A673 (cell line): ENCODE measurements at regions not wholly inside any gene's neighbourhood (a gene's known extent, or its start where the extent isn't known, plus 50 kb on each side); places are given as distances from the start of the nearest gene placed in this dataset.

Source experiments
- BruUV-seq: library from RNA; stranded (reverse); fragments of 400-500 nt; replicated peaks from 2 replicates; lab custom pipeline; 2021; lab: Mats Ljungman, UMichigan
- CTCF ChIA-PET: fragments of 300-600 bp; sonication (Branson Sonifier 250); formaldehyde crosslinking; loops from one replicate; lab custom pipeline; 2022; ENCODE audit warnings: antibody characterized with exemption; lab: Charles Lee
- POLR2A ChIA-PET: fragments of 300-600 bp; sonication (Branson Sonifier 250); formaldehyde crosslinking; loops from one replicate; lab custom pipeline; 2022; ENCODE audit warnings: antibody characterized with exemption; ENCODE audit not compliant: low non-redundant PET; lab: Charles Lee
- DNase-seq: peaks from one replicate; pipeline ENCODE4 v3.0.0-alpha.2; 2015; ENCODE audit warnings: low spot score
- H3K27ac ChIP-seq: fragments of 200-600 bp; sonication (generic); 2 replicates; pipeline ENCODE4 v1.5.1; 2016; ENCODE audit warnings: mixed run types, low read depth, mild to moderate bottlenecking, mixed read lengths, antibody characterized with exemption, low read length; ENCODE audit not compliant: poor library complexity, severe bottlenecking
- H3K27me3 ChIP-seq: fragments of 200-600 bp; sonication (generic); replicated peaks from 2 replicates; pipeline ENCODE4 v1.6.1; 2017; ENCODE audit warnings: mixed run types, low read depth, mild to moderate bottlenecking, mixed read lengths, antibody characterized with exemption, low read length; ENCODE audit not compliant: insufficient read depth, poor library complexity
- H3K36me3 ChIP-seq: fragments of 200-600 bp; sonication (generic); 2 replicates; pipeline ENCODE4 v1.6.1; 2016; ENCODE audit warnings: mixed run types, mild to moderate bottlenecking, mixed read lengths, antibody characterized with exemption, low read length; ENCODE audit not compliant: insufficient read depth, poor library complexity, severe bottlenecking
- H3K4me1 ChIP-seq: fragments of 200-600 bp; sonication (generic); 2 replicates; pipeline ENCODE4 v1.6.1; 2017; ENCODE audit warnings: mixed run types, mild to moderate bottlenecking, mixed read lengths, antibody characterized with exemption, low read length; ENCODE audit not compliant: insufficient read depth, poor library complexity, severe bottlenecking
- H3K4me3 ChIP-seq: fragments of 200-600 bp; sonication (generic); 2 replicates; pipeline ENCODE4 v1.5.1; 2016; ENCODE audit warnings: low read depth, mixed run types, mild to moderate bottlenecking, mixed read lengths, low read length; ENCODE audit not compliant: poor library complexity, severe bottlenecking
- H3K9me3 ChIP-seq: fragments of 200-600 bp; sonication (generic); 2 replicates; pipeline ENCODE4 v1.6.1; 2016; ENCODE audit warnings: mixed run types, low read depth, mild to moderate bottlenecking, mixed read lengths, antibody characterized with exemption, low read length; ENCODE audit not compliant: poor library complexity, severe bottlenecking
- EZH2 ChIP-seq: fragments of 200-600 bp; sonication (generic); IDR thresholded peaks from 2 replicates; pipeline ENCODE4 v1.6.1; 2017; ENCODE audit warnings: borderline replicate concordance, low read depth, mild to moderate bottlenecking, mixed read lengths, antibody characterized with exemption, low read length; ENCODE audit not compliant: poor library complexity, severe bottlenecking
- intact Hi-C: fragments of 100-400 bp; cut with micrococcal nuclease; formaldehyde crosslinking; loops from one replicate; pipeline ENCODE4 v1.10.0; 2022; ENCODE audit not compliant: unreplicated experiment
- TF ChIP-seq, protein P1 (sequence below): fragments of 300-800, 200-600 bp; sonication (generic); conservative IDR thresholded peaks from 2 replicates; pipeline ENCODE4 v1.5.1; 2017; ENCODE audit warnings: low read depth, mild to moderate bottlenecking, antibody characterized with exemption, low read length, moderate library complexity, mixed read lengths

DNA sequence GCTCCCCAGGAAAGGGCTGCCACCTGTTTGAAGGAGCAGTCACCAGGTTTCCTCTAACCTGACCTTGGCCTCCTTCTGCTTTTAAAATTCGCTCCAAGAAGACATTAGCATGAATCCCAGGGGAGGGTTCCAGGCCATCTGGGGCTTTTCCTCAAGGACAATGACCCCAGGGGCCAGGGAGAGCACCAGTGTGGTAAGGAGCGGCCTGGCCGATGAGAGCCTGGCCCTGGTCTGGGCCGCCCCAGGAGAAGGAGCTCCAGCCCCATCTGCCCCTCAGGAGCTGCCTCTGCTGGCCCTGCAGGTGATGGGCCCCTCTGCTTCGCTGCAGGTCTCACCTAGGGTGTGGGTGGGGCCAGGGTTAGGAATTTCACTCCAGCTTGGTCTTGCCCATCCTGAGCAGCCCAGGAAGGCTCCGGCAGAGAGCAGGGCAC is 209.2 kb upstream of the TNRC6C start:
- ChIA-PET CTCF (no interaction called here), POLR2A (no interaction called here)
- H3K4me3 ChIP-seq = no peak overlapping the region
- no peaks in the 10 kb centered on the region for H3K36me3 ChIP-seq
- intact Hi-C loops = no loop called here
- DNase-seq = no peak
- H3K9me3 ChIP-seq = no peaks in the 10 kb centered on the region
- H3K27ac ChIP-seq = no peak overlapping the region
- H3K27me3 ChIP-seq = no peaks in the 10 kb centered on the region
- no peaks in the 10 kb centered on the region for H3K4me1 ChIP-seq
- no peak for TF ChIP-seq EZH2
- TF ChIP-seq, protein P1, sequence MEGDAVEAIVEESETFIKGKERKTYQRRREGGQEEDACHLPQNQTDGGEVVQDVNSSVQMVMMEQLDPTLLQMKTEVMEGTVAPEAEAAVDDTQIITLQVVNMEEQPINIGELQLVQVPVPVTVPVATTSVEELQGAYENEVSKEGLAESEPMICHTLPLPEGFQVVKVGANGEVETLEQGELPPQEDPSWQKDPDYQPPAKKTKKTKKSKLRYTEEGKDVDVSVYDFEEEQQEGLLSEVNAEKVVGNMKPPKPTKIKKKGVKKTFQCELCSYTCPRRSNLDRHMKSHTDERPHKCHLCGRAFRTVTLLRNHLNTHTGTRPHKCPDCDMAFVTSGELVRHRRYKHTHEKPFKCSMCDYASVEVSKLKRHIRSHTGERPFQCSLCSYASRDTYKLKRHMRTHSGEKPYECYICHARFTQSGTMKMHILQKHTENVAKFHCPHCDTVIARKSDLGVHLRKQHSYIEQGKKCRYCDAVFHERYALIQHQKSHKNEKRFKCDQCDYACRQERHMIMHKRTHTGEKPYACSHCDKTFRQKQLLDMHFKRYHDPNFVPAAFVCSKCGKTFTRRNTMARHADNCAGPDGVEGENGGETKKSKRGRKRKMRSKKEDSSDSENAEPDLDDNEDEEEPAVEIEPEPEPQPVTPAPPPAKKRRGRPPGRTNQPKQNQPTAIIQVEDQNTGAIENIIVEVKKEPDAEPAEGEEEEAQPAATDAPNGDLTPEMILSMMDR = no peak
- no TSS peak for BruUV-seq

DNA sequence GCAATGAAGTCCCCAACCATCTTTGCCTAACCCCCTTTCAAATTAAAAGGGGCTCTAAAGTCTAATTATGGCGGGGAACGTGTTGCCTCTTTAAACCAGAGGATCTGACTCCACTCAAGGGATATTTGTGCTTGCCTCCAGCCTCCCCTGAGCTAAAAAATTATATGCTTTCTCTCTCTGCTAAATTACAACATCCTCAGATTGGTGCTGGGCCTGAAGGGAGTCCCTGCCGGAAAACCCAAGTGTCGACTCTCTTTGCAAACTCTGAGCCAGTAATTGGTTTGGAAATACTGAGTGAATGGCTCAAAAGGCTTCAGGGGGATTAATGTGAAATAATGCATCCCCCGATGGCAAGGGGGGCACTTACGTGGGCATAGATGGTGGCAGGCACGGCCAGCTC is 208.5 kb upstream of the TNRC6C start:
- POLR2A ChIA-PET = no interaction called here
- TF ChIP-seq, protein P1 = no peak
- intact Hi-C loops = no loop called here
- no peaks in the 10 kb centered on the region for H3K4me1 ChIP-seq
- CTCF ChIA-PET = no interaction called here
- no peaks in the 10 kb centered on the region for H3K9me3 ChIP-seq
- no peaks in the 10 kb centered on the region for H3K27me3 ChIP-seq
- H3K4me3 ChIP-seq = no peak overlapping the region
- H3K36me3 ChIP-seq = no peaks in the 10 kb centered on the region
- no TSS peak for BruUV-seq
- no peak for DNase-seq
- no peak overlapping the region for H3K27ac ChIP-seq

DNA sequence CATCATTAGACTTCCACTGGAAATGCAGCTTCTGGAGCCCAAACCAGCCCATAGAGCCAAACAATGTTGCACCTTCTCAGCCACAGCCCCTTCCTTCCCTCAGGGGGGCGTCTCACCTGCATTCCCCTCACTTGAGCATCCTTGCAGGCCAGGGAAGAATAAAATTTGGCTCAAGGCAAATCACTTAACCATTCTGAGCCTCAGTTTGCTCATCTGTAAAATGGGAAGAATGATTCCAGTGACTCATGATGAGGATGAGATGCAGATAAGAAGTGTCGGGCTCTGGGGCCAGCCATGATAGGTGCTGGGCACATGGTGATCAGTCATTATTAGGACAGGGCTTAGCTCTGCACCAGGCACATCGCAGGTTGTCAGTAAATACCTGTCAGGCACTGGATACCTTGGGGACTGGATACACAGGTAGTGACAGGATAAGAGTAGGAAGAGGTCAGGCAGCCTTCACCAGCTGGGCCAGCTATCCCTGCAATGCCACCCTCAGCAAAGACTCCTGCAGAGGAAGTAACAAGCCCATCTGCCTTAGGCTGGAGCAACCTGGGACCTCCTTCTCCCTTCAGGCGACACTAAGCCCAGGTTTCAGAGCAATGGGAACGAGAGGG is 208.0 kb upstream of the TNRC6C start:
- BruUV-seq = no TSS peak
- Histone ChIP-seq H3K4me1 (no peaks in the 10 kb centered on the region), H3K9me3 (no peaks in the 10 kb centered on the region), H3K36me3 (no peaks in the 10 kb centered on the region), H3K4me3 (no peak overlapping the region), H3K27ac (no peak overlapping the region), H3K27me3 (no peaks in the 10 kb centered on the region)
- POLR2A ChIA-PET = no interaction called here
- DNase-seq = no peak
- CTCF ChIA-PET = no interaction called here
- intact Hi-C loops = no loop called here
- TF ChIP-seq EZH2 = no peak
- TF ChIP-seq, protein P1 = no peak
